COR-L47 (cell line): ENCODE measurements at regions not wholly inside any gene's neighbourhood (a gene's known extent, or its start where the extent isn't known, plus 50 kb on each side); places are given as distances from the start of the nearest gene placed in this dataset.
"Not testable (repeated sequence)": the region's sequence is repeated elsewhere in the genome, so short reads cannot be mapped to it uniquely, and the experiment has no call there.

Experiments
- DNase-seq: peaks from one replicate; lab custom pipeline; 2025; lab: John Stamatoyannopoulos, UW

GRCh38 chr7:53087274-53087673 lies 51.8 kb downstream of the POM121L12 start:
- DNase-seq, result no peak

- DNase-seq, result no peak
These were observed 58.8 kb downstream of the POM121L12 start for GRCh38 chr7:53094191-53094590.

GRCh38 chr7:53094827-53095226 lies 59.4 kb downstream of the POM121L12 start:
- DNase-seq, result no peak

GRCh38 chr7:53095731-53096501 lies 60.5 kb downstream of the POM121L12 start:
- no peak for DNase-seq

GRCh38 chr7:53100091-53100490 lies 64.7 kb downstream of the POM121L12 start:
- no peak for DNase-seq

GRCh38 chr7:53101026-53101425 lies 65.6 kb downstream of the POM121L12 start:
- DNase-seq, result no peak

- no peak for DNase-seq
These were observed 75.0 kb downstream of the POM121L12 start for GRCh38 chr7:53110425-53110824.

- DNase-seq, result no peak
These were observed 75.6 kb downstream of the POM121L12 start for GRCh38 chr7:53111031-53111430.

GRCh38 chr7:53113424-53113823 lies 78.0 kb downstream of the POM121L12 start:
- DNase-seq, result no peak

GRCh38 chr7:53119514-53119941 lies 84.1 kb downstream of the POM121L12 start:
- DNase-seq, result no peak

GRCh38 chr7:53121374-53121773 lies 85.9 kb downstream of the POM121L12 start:
- no peak for DNase-seq

- no peak for DNase-seq
These were observed 96.3 kb downstream of the POM121L12 start for GRCh38 chr7:53131697-53132096.

GRCh38 chr7:53151496-53151895 lies 116.1 kb downstream of the POM121L12 start:
- no peak for DNase-seq

- DNase-seq, result not testable (repeated sequence)
These were observed 151.8 kb downstream of the POM121L12 start for GRCh38 chr7:53187184-53187583.

- DNase-seq, result no peak
These were observed 155.8 kb downstream of the POM121L12 start for GRCh38 chr7:53191191-53191695.

GRCh38 chr7:53191836-53192443 lies 156.5 kb downstream of the POM121L12 start:
- no peak for DNase-seq

GRCh38 chr7:53205006-53205405 lies 169.6 kb downstream of the POM121L12 start:
- DNase-seq, result no peak

GRCh38 chr7:53209129-53209528 lies 173.7 kb downstream of the POM121L12 start:
- DNase-seq, result no peak

- no peak for DNase-seq
These were observed 179.0 kb downstream of the POM121L12 start for GRCh38 chr7:53214463-53214862.

- DNase-seq, result no peak
These were observed 183.5 kb downstream of the POM121L12 start for GRCh38 chr7:53218730-53219504.

- no peak for DNase-seq
These were observed 193.8 kb downstream of the POM121L12 start for GRCh38 chr7:53229202-53229601.

GRCh38 chr7:53237344-53237913 lies 202.0 kb downstream of the POM121L12 start:
- DNase-seq, result no peak
